SK-N-SH treated with all-trans-retinoic acid at 6 μM for 48 hours (cell line): ENCODE measurements at regions not wholly inside any gene's neighbourhood (a gene's known extent, or its start where the extent isn't known, plus 50 kb on each side); places are given as distances from the start of the nearest gene placed in this dataset.

ENCODE experiments used
- ATAC-seq: fragments of 200-7000 bp; cut with Tn5 transposase; 3 replicates; pipeline ENCODE4 v1.9.1; 2020; ENCODE audit warnings: mild to moderate bottlenecking, moderate library complexity
- ARNTL ChIP-seq: fragments of 450-650 bp; formaldehyde crosslinking; IDR thresholded peaks from 2 replicates; pipeline ENCODE4 v1.5.0; 2020; ENCODE audit warnings: low read depth, mild to moderate bottlenecking, moderate library complexity, borderline replicate concordance
- BACH2 ChIP-seq: fragments of 250-450 bp; sonication (Bioruptor Pico); IDR thresholded peaks from 2 replicates; pipeline ENCODE4 v1.9.0; 2021; ENCODE audit warnings: mild to moderate bottlenecking, borderline replicate concordance
- CSDC2 ChIP-seq: fragments of 250-450 bp; sonication (Bioruptor Pico); IDR thresholded peaks from 2 replicates; pipeline ENCODE4 v1.5.0; 2020; ENCODE audit warnings: mild to moderate bottlenecking, moderate library complexity
- ESRRG ChIP-seq: fragments of 250-450 bp; sonication (Bioruptor Pico); IDR thresholded peaks from 2 replicates; pipeline ENCODE4 v1.6.1; 2021; ENCODE audit warnings: mild to moderate bottlenecking
- GLIS3 ChIP-seq: fragments of 250-450 bp; sonication (Bioruptor Pico); IDR thresholded peaks from 2 replicates; pipeline ENCODE4 v1.5.0; 2020; ENCODE audit warnings: mild to moderate bottlenecking, moderate library complexity
- ISL1 ChIP-seq: fragments of 250-450 bp; sonication (Bioruptor Pico); IDR thresholded peaks from 2 replicates; pipeline ENCODE4 v2.1.2; 2022; ENCODE audit warnings: mild to moderate bottlenecking, moderate library complexity
- OSR1 ChIP-seq: fragments of 250-450 bp; sonication (Bioruptor Pico); IDR thresholded peaks from 2 replicates; pipeline ENCODE4 v1.8.0; 2022; ENCODE audit warnings: moderate library complexity, mild to moderate bottlenecking, inconsistent platforms
- PPARA ChIP-seq: fragments of 250-450 bp; sonication (Bioruptor Pico); IDR thresholded peaks from 2 replicates; pipeline ENCODE4 v1.5.0; 2020; ENCODE audit warnings: mild to moderate bottlenecking, borderline replicate concordance
- RARB ChIP-seq: fragments of 250-450 bp; sonication (Bioruptor Pico); IDR thresholded peaks from 2 replicates; pipeline ENCODE4 v1.8.0; 2021; ENCODE audit warnings: mild to moderate bottlenecking, moderate library complexity
- SNAI2 ChIP-seq: fragments of 250-450 bp; sonication (Bioruptor Pico); IDR thresholded peaks from 2 replicates; pipeline ENCODE4 v1.5.0; 2020; ENCODE audit warnings: mild to moderate bottlenecking, moderate library complexity
- TCF4 ChIP-seq: fragments of 250-450 bp; sonication (Bioruptor Pico); IDR thresholded peaks from 2 replicates; pipeline ENCODE4 v1.8.0; 2021; ENCODE audit warnings: mild to moderate bottlenecking, moderate library complexity, borderline replicate concordance
- TOX ChIP-seq: fragments of 250-450 bp; sonication (Bioruptor Pico); IDR thresholded peaks from 2 replicates; pipeline ENCODE4 v1.8.0; 2021; ENCODE audit warnings: mild to moderate bottlenecking, moderate library complexity, borderline replicate concordance
- ZC3H10 ChIP-seq: fragments of 250-450 bp; sonication (Bioruptor Pico); IDR thresholded peaks from 2 replicates; pipeline ENCODE4 v1.5.1; 2021; ENCODE audit warnings: mild to moderate bottlenecking, moderate library complexity
- ZFP3 ChIP-seq: fragments of 250-450 bp; sonication (Bioruptor Pico); IDR thresholded peaks from 2 replicates; pipeline ENCODE4 v1.5.0; 2020; ENCODE audit warnings: mild to moderate bottlenecking, moderate library complexity
- ZFP30 ChIP-seq: fragments of 450-650 bp; formaldehyde crosslinking; IDR thresholded peaks from 2 replicates; pipeline ENCODE4 v1.5.0; 2022; ENCODE audit warnings: mild to moderate bottlenecking, moderate library complexity
- ZNF565 ChIP-seq: fragments of 450-650 bp; formaldehyde crosslinking; conservative IDR thresholded peaks from 2 replicates; pipeline ENCODE4 v1.5.0; 2020; ENCODE audit warnings: low read depth, mild to moderate bottlenecking, moderate library complexity
- ZNF70 ChIP-seq: fragments of 450-650 bp; formaldehyde crosslinking; IDR thresholded peaks from 2 replicates; pipeline ENCODE4 v1.5.0; 2020; ENCODE audit warnings: mild to moderate bottlenecking, moderate library complexity
- ZNF8 ChIP-seq: fragments of 450-650 bp; formaldehyde crosslinking; IDR thresholded peaks from 2 replicates; pipeline ENCODE4 v1.5.0; 2020; ENCODE audit warnings: mild to moderate bottlenecking, moderate library complexity
- TF ChIP-seq, protein P1 (sequence below): fragments of 250-450 bp; sonication (Bioruptor Pico); IDR thresholded peaks from 2 replicates; pipeline ENCODE4 v1.5.1; 2020; ENCODE audit warnings: low read depth, mild to moderate bottlenecking, moderate library complexity
- TF ChIP-seq, protein P2 (sequence below): fragments of 250-450 bp; sonication (Bioruptor Pico); IDR thresholded peaks from 2 replicates; pipeline ENCODE4 v1.5.0; 2020; ENCODE audit warnings: mild to moderate bottlenecking, moderate library complexity
- TF ChIP-seq, protein P3 (sequence below): fragments of 250-450 bp; sonication (Bioruptor Pico); IDR thresholded peaks from 2 replicates; pipeline ENCODE4 v1.8.0; 2020; ENCODE audit warnings: mild to moderate bottlenecking, moderate library complexity, borderline replicate concordance
- TF ChIP-seq, protein P4 (sequence below): fragments of 250-450 bp; sonication (Bioruptor Pico); IDR thresholded peaks from 2 replicates; pipeline ENCODE4 v1.5.1; 2021; ENCODE audit warnings: mild to moderate bottlenecking, moderate library complexity

DNA sequence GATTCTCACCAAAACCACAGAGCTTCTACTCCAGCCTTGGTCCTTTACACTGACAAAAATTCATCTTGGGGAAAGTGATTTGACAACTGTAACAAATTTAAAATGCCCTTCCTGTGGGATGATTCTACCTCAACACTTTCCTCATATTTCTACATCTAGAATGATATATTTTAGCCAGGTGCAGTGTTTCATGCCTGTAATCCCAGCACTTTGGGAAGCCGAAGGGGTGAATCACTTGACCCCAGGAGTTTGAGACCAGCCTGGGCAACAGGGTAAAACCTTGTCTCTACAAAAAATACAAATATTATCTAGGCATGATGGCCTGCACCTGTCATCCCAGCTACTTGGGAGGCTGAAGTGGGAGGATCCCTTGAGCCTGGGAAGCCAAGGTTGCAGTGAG is 408.6 kb downstream of the CDH7 start:
- ATAC-seq, result no peak
- TF ChIP-seq CSDC2 (CRISPR knock-in tag) (no peak), ZC3H10 (CRISPR knock-in tag) (no peak), RARB (no peak), PPARA (CRISPR knock-in tag) (no peak), GLIS3 (CRISPR knock-in tag) (no peak), ESRRG (CRISPR knock-in tag) (no peak), ISL1 (CRISPR knock-in tag) (no peak), ARNTL (CRISPR knock-in tag) (no peak), BACH2 (no peak), SNAI2 (CRISPR knock-in tag) (no peak), TCF4 (CRISPR knock-in tag) (no peak), OSR1 (CRISPR knock-in tag) (no peak), ZNF8 (no peak)
- TF ChIP-seq, protein P1, sequence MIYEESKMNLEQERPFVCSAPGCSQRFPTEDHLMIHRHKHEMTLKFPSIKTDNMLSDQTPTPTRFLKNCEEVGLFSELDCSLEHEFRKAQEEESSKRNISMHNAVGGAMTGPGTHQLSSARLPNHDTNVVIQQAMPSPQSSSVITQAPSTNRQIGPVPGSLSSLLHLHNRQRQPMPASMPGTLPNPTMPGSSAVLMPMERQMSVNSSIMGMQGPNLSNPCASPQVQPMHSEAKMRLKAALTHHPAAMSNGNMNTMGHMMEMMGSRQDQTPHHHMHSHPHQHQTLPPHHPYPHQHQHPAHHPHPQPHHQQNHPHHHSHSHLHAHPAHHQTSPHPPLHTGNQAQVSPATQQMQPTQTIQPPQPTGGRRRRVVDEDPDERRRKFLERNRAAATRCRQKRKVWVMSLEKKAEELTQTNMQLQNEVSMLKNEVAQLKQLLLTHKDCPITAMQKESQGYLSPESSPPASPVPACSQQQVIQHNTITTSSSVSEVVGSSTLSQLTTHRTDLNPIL, result no peak
- TF ChIP-seq, protein P2, sequence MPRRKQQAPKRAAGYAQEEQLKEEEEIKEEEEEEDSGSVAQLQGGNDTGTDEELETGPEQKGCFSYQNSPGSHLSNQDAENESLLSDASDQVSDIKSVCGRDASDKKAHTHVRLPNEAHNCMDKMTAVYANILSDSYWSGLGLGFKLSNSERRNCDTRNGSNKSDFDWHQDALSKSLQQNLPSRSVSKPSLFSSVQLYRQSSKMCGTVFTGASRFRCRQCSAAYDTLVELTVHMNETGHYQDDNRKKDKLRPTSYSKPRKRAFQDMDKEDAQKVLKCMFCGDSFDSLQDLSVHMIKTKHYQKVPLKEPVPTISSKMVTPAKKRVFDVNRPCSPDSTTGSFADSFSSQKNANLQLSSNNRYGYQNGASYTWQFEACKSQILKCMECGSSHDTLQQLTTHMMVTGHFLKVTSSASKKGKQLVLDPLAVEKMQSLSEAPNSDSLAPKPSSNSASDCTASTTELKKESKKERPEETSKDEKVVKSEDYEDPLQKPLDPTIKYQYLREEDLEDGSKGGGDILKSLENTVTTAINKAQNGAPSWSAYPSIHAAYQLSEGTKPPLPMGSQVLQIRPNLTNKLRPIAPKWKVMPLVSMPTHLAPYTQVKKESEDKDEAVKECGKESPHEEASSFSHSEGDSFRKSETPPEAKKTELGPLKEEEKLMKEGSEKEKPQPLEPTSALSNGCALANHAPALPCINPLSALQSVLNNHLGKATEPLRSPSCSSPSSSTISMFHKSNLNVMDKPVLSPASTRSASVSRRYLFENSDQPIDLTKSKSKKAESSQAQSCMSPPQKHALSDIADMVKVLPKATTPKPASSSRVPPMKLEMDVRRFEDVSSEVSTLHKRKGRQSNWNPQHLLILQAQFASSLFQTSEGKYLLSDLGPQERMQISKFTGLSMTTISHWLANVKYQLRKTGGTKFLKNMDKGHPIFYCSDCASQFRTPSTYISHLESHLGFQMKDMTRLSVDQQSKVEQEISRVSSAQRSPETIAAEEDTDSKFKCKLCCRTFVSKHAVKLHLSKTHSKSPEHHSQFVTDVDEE (CRISPR knock-in tag), result no peak

DNA sequence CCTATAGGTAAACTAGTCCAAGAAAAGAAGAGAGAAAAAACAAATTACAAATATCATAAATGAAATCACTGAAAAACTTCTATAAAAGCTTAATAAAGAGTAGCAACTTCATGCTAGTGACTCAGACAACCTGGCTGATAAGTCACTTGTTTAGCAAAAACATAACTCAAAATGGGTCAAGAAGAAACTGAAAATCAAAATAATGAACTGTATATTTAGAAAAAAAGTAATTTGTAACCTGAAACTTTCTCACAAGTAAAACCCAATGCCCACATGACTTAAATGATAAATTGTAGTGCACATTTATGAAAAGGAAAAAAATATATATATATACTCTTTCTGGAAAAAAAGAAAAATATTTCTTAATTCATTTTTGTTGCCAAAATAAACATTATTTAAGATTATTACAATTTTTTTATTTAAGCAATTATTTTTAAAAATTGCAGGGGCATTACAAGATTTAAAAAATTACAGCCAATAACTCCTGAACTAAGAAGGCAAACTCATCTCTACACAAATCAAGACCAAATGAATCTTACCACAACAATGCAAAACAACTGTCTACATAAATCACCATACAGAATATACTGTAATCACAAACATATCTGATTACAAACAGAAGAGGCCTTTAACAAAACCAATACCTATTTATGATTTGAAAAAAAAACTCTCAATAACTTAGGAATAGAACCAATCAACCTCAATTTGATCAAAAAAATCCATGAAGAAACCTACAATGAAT is 406.3 kb downstream of the CDH7 start:
- TF ChIP-seq CSDC2 (CRISPR knock-in tag), result no peak
- TF ChIP-seq, protein P3, sequence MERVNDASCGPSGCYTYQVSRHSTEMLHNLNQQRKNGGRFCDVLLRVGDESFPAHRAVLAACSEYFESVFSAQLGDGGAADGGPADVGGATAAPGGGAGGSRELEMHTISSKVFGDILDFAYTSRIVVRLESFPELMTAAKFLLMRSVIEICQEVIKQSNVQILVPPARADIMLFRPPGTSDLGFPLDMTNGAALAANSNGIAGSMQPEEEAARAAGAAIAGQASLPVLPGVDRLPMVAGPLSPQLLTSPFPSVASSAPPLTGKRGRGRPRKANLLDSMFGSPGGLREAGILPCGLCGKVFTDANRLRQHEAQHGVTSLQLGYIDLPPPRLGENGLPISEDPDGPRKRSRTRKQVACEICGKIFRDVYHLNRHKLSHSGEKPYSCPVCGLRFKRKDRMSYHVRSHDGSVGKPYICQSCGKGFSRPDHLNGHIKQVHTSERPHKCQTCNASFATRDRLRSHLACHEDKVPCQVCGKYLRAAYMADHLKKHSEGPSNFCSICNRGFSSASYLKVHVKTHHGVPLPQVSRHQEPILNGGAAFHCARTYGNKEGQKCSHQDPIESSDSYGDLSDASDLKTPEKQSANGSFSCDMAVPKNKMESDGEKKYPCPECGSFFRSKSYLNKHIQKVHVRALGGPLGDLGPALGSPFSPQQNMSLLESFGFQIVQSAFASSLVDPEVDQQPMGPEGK, result no peak
- no peak for ATAC-seq

DNA sequence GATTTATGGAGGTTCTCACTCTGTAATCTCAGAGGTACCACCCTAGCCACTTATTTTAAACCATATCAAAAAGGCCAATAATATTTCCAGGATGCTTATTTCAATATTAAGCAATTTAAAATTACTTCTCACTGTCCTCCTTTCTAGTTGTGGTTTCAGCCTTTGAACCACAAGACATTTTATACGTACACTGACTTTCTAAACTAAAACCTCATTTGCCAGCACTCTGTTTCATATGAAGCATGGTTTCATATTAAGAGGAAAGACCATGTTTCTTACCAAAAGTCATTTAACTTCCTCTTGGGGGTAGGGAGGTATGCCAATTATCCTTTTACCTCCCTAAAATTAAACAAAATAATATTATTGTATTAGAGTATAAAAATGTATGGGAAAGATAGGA is 399.8 kb downstream of the CDH7 start:
- ATAC-seq, result no peak
- TF ChIP-seq OSR1 (CRISPR knock-in tag), result no peak
- TF ChIP-seq, protein P4, sequence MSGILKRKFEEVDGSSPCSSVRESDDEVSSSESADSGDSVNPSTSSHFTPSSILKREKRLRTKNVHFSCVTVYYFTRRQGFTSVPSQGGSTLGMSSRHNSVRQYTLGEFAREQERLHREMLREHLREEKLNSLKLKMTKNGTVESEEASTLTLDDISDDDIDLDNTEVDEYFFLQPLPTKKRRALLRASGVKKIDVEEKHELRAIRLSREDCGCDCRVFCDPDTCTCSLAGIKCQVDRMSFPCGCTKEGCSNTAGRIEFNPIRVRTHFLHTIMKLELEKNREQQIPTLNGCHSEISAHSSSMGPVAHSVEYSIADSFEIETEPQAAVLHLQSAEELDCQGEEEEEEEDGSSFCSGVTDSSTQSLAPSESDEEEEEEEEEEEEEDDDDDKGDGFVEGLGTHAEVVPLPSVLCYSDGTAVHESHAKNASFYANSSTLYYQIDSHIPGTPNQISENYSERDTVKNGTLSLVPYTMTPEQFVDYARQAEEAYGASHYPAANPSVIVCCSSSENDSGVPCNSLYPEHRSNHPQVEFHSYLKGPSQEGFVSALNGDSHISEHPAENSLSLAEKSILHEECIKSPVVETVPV (CRISPR knock-in tag), result no peak
- no peak for TF ChIP-seq BACH2
- TF ChIP-seq PPARA (CRISPR knock-in tag), result no peak
- no peak for TF ChIP-seq ZFP3
- no peak for TF ChIP-seq ZNF565 (CRISPR knock-in tag)
- no peak for TF ChIP-seq CSDC2 (CRISPR knock-in tag)
- no peak for TF ChIP-seq SNAI2 (CRISPR knock-in tag)
- TF ChIP-seq ZFP30 (CRISPR knock-in tag), result no peak
- no peak for TF ChIP-seq TOX (CRISPR knock-in tag)
- TF ChIP-seq, protein P1, result no peak
- TF ChIP-seq ESRRG (CRISPR knock-in tag), result no peak
- no peak for TF ChIP-seq TCF4 (CRISPR knock-in tag)
- TF ChIP-seq, protein P2 (CRISPR knock-in tag), result no peak
- no peak for TF ChIP-seq ZNF70 (CRISPR knock-in tag)
- TF ChIP-seq, protein P3, result no peak
- TF ChIP-seq ISL1 (CRISPR knock-in tag), result no peak
